ENCODE measurements at regions not wholly inside any gene's neighbourhood (a gene's known extent, or its start where the extent isn't known, plus 50 kb on each side); places are given as distances from the start of the nearest gene placed in this dataset.

DNA sequence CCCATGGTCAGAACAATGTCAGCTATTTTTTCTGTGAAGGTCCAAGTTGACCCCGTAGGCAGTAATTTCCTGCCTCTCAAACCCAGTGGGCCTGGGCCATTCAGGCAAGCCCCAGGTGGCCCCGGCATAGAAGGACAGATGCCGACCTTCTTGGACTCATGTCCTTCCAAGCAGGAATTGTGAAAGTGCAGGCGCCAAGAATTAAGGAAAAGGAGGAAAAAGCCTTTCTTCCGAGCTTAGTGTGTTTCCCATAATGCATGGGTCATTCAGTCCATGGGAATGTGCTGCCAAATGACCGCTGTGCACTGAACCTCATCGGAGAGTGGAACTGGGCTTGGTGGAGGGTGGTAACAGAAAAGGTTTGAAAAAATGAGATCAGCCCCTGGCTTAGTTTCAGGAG, 196.5 kb upstream of the HS3ST1 start:
- H3K27me3 Mint-ChIP-seq, result peaks cover 7% of the 10 kb centered on the region
- no peak overlapping the region for H3K4me3 Mint-ChIP-seq
- H3K4me1 Mint-ChIP-seq, result no peaks in the 10 kb centered on the region
- H3K9me3 Mint-ChIP-seq (ENCODE audit: low read depth), result no peaks in the 10 kb centered on the region
- ChIA-PET CTCF (no interaction called here), POLR2A (no interaction called here)
- no peak for DNase-seq
- ATAC-seq, result no peak
- no peaks in the 10 kb centered on the region for H3K36me3 Mint-ChIP-seq (ENCODE audit: low read depth)
- intact Hi-C loops (cut with DNase I, micrococcal nuclease), result no loop called here
- no peak overlapping the region for H3K27ac Mint-ChIP-seq

DNA sequence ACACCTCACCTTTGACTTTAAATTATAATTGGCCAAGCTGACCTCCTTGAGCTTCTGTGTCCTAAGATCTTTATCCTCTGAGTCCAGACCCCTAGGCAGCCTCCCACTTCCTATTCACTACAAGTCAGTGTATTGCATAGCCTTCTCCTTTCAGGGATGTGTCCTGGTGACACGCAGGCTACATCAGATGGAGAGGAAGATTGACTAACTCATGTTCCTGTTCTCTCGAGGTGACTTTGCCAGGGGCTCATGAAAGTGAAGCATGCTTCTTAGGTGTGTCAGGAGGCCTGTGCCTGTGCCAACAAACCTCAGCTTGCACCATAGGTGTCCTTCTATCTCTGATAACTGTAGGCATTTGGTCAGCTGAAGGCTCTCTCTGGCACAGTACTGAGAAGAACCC, 195.7 kb upstream of the HS3ST1 start:
- Mint-ChIP-seq H3K4me3 (no peak overlapping the region), H3K36me3 (ENCODE audit: low read depth) (no peaks in the 10 kb centered on the region), H3K27ac (no peak overlapping the region), H3K9me3 (ENCODE audit: low read depth) (no peaks in the 10 kb centered on the region), H3K27me3 (peaks cover 4% of the 10 kb centered on the region), H3K4me1 (no peaks in the 10 kb centered on the region)
- intact Hi-C loops (cut with DNase I, micrococcal nuclease), result no loop called here
- POLR2A ChIA-PET, result no interaction called here
- ATAC-seq, result no peak
- no peak for DNase-seq
- CTCF ChIA-PET, result interaction anchor here (0.7 kb wide), 1 partner anchor 160 kb away, joined by 3 read pairs; no protein-coding TSS in a partner anchor

DNA sequence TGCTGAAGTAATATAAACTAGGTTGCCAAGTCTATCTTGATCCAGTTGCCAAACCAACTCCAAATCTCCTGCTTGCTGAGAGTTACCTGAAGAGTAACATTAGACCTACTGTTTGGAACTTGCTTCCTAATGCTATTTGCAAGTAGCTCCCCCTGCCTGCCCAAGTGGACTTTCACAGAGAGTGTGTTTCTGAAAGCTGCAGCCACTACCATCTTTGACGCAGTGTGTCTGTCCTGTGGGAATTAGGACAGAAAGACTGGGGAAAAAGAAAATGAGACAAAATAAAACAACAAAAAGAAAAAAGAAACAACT, 195.0 kb upstream of the HS3ST1 start:
- no peaks in the 10 kb centered on the region for H3K9me3 Mint-ChIP-seq (ENCODE audit: low read depth)
- H3K36me3 Mint-ChIP-seq (ENCODE audit: low read depth), result no peaks in the 10 kb centered on the region
- no peak overlapping the region for H3K4me3 Mint-ChIP-seq
- no peak overlapping the region for H3K27ac Mint-ChIP-seq
- ChIA-PET POLR2A (no interaction called here), CTCF (interaction anchor here (0.6 to 0.7 kb wide), 2 partner anchors 10 to 160 kb away, joined by 3 read pairs; no protein-coding TSS in a partner anchor)
- peaks cover 4% of the 10 kb centered on the region for H3K27me3 Mint-ChIP-seq
- DNase-seq (peak; percentile 15), ATAC-seq (peak; percentile 30)
- intact Hi-C loops (cut with DNase I, micrococcal nuclease), result no loop called here
- H3K4me1 Mint-ChIP-seq, result no peaks in the 10 kb centered on the region

DNA sequence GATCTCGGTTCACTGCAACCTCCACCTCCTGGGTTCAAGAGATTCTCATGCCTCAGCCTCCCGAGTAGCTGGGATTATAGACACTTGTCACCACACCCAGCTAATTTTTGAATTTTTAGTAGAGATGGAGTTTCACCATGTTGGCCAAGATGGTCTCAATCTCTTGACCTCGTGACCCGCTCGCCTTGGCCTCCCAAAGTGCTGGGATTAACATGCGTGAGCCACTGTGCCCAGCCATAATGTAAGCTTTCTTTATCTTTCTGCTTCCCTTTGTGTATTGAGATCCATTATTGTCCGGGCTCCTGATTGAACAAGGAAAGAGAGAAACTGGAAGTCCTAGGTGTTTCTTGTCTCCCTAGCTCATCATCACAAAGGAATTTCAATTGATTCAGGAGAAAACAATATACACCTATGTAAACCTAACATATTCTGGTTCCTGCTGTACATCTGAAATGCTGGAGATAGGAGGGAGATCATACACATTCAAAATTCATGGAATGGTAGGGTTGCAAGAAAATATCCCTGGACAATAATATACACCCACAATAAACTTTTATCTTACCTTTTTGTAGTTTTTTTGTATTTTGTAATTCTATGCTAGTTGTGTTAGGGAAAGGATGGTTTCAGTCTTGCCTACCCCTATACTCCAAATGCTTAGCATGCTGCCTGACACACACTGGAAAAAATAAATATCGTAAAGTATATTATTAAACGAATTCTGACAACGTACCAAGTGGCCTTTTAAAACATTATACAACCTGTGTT, 194.4 kb upstream of the HS3ST1 start:
- ATAC-seq (no peak), DNase-seq (no peak)
- CTCF ChIA-PET, result interaction anchor here (0.6 to 0.7 kb wide), 3 partner anchors 11 to 198 kb away, joined by 3 read pairs; no protein-coding TSS in a partner anchor
- Mint-ChIP-seq H3K4me1 (no peaks in the 10 kb centered on the region), H3K36me3 (ENCODE audit: low read depth) (no peaks in the 10 kb centered on the region), H3K27ac (no peak overlapping the region), H3K4me3 (no peak overlapping the region), H3K27me3 (peaks cover 4% of the 10 kb centered on the region), H3K9me3 (ENCODE audit: low read depth) (no peaks in the 10 kb centered on the region)
- intact Hi-C loops (cut with DNase I, micrococcal nuclease), result no loop called here
- POLR2A ChIA-PET, result no interaction called here

DNA sequence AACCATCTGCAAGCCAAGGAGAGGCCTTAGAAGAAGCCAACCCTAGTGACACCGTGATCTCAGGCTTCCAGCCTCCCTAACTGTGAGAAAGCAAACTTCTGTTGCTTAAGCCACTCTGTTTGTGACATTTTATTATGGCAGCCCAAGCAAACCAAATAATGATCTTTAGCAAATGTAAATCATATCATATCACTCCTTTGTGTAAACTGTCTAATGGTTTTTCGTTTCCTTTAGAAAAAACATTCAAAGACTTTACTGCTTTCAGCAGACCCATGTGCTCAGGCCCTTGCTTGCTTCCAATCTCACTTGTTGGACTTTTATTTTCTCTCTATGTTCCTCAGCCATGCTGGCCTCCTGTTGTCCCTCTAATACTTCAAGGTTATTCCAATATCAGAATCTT, 192.2 kb upstream of the HS3ST1 start:
- DNase-seq (no peak), ATAC-seq (no peak)
- Mint-ChIP-seq H3K36me3 (ENCODE audit: low read depth) (no peaks in the 10 kb centered on the region), H3K27ac (no peak overlapping the region), H3K9me3 (ENCODE audit: low read depth) (no peaks in the 10 kb centered on the region), H3K27me3 (peaks cover 4% of the 10 kb centered on the region), H3K4me1 (no peaks in the 10 kb centered on the region), H3K4me3 (no peak overlapping the region)
- ChIA-PET POLR2A (no interaction called here), CTCF (no interaction called here)
- intact Hi-C loops (cut with DNase I, micrococcal nuclease), result no loop called here

GRCh38 chr4:11618666-11619282, 190.1 kb upstream of the HS3ST1 start:
- Mint-ChIP-seq H3K27ac (no peak overlapping the region), H3K4me3 (no peak overlapping the region), H3K4me1 (no peaks in the 10 kb centered on the region), H3K9me3 (ENCODE audit: low read depth) (no peaks in the 10 kb centered on the region), H3K36me3 (ENCODE audit: low read depth) (no peaks in the 10 kb centered on the region), H3K27me3 (no peaks in the 10 kb centered on the region)
- intact Hi-C loops (cut with DNase I, micrococcal nuclease), result no loop called here
- ATAC-seq, result no peak
- POLR2A ChIA-PET, result no interaction called here
- no peak for DNase-seq
- CTCF ChIA-PET, result no interaction called here

GRCh38 chr4:11616856-11617255, 188.2 kb upstream of the HS3ST1 start:
- Mint-ChIP-seq H3K4me3 (no peak overlapping the region), H3K36me3 (ENCODE audit: low read depth) (no peaks in the 10 kb centered on the region), H3K27me3 (no peaks in the 10 kb centered on the region), H3K4me1 (no peaks in the 10 kb centered on the region), H3K9me3 (ENCODE audit: low read depth) (no peaks in the 10 kb centered on the region), H3K27ac (no peak overlapping the region)
- intact Hi-C loops (cut with DNase I, micrococcal nuclease), result no loop called here
- DNase-seq (no peak), ATAC-seq (no peak)
- CTCF ChIA-PET, result interaction anchor here (1.3 kb wide), 1 partner anchor 16 kb away, joined by 4 read pairs; no protein-coding TSS in a partner anchor
- POLR2A ChIA-PET, result no interaction called here

DNA sequence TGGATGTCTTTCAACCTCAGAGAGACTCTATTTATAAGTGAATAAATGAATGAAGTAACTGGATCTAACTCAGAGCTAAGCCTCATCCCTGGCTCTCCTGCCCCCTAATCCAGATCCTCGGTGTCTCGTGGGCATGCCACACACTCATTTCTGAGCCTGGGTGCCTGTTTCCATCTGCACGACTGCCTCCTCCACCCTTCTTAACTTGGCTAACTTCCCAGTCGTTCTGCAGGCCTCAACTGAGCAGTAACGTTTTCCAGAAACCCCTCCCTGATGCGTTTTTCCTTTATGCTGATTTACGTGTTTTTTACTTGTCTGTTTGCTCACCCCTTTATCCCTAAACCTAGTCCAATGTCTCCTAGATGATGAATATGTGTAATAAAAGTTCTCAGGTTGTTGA, 186.9 kb upstream of the HS3ST1 start:
- Mint-ChIP-seq H3K4me3 (no peak overlapping the region), H3K36me3 (ENCODE audit: low read depth) (no peaks in the 10 kb centered on the region), H3K27me3 (no peaks in the 10 kb centered on the region), H3K4me1 (no peaks in the 10 kb centered on the region), H3K9me3 (ENCODE audit: low read depth) (no peaks in the 10 kb centered on the region), H3K27ac (no peak overlapping the region)
- CTCF ChIA-PET, result interaction anchor here (0.6 kb wide), 1 partner anchor 288 kb away, joined by 3 read pairs; no protein-coding TSS in a partner anchor
- DNase-seq (no peak), ATAC-seq (no peak)
- intact Hi-C loops (cut with DNase I, micrococcal nuclease), result no loop called here
- POLR2A ChIA-PET, result no interaction called here

GRCh38 chr4:11614426-11614825, 185.7 kb upstream of the HS3ST1 start:
- ChIA-PET CTCF (no interaction called here), POLR2A (no interaction called here)
- Mint-ChIP-seq H3K4me1 (no peaks in the 10 kb centered on the region), H3K27ac (no peak overlapping the region), H3K4me3 (no peak overlapping the region), H3K27me3 (no peaks in the 10 kb centered on the region), H3K36me3 (ENCODE audit: low read depth) (no peaks in the 10 kb centered on the region), H3K9me3 (ENCODE audit: low read depth) (no peaks in the 10 kb centered on the region)
- no peak for DNase-seq
- intact Hi-C loops (cut with DNase I, micrococcal nuclease), result no loop called here
- no peak for ATAC-seq

- no peak for DNase-seq
- no peak for ATAC-seq
- no peaks in the 10 kb centered on the region for H3K4me1 Mint-ChIP-seq
- intact Hi-C loops (cut with DNase I, micrococcal nuclease), result no loop called here
- H3K27ac Mint-ChIP-seq, result no peak overlapping the region
- H3K4me3 Mint-ChIP-seq, result no peak overlapping the region
- no peaks in the 10 kb centered on the region for H3K36me3 Mint-ChIP-seq (ENCODE audit: low read depth)
- no peaks in the 10 kb centered on the region for H3K9me3 Mint-ChIP-seq (ENCODE audit: low read depth)
- H3K27me3 Mint-ChIP-seq, result no peaks in the 10 kb centered on the region
- CTCF ChIA-PET, result no interaction called here
- POLR2A ChIA-PET, result no interaction called here
These were observed 183.2 kb upstream of the HS3ST1 start for GRCh38 chr4:11611868-11612267.

DNA sequence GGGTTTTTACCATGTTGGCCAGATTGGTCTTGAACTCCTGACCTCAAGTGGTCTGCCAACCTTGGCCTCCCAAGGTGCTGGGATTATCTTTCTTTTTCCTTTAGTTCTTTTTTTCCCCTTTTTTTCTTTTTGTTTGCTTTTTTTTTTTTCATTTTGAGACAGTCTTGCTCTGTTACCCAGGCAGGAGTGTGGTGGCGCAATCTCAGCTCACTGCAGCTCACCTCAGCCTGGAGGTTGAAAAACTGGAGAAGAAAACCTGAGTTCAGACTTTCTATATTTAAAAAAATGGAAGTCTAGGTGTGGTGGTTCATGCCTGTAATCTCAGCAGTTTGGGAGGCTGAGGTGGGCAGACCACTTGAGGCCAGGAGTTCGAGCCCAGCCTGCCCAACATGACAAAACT, 181.1 kb upstream of the HS3ST1 start:
- Mint-ChIP-seq H3K27me3 (no peaks in the 10 kb centered on the region), H3K4me1 (no peaks in the 10 kb centered on the region), H3K27ac (no peak overlapping the region), H3K36me3 (ENCODE audit: low read depth) (no peaks in the 10 kb centered on the region), H3K4me3 (no peak overlapping the region), H3K9me3 (ENCODE audit: low read depth) (no peaks in the 10 kb centered on the region)
- ChIA-PET CTCF (no interaction called here), POLR2A (no interaction called here)
- intact Hi-C loops (cut with DNase I, micrococcal nuclease), result no loop called here
- no peak for DNase-seq
- ATAC-seq, result no peak

DNA sequence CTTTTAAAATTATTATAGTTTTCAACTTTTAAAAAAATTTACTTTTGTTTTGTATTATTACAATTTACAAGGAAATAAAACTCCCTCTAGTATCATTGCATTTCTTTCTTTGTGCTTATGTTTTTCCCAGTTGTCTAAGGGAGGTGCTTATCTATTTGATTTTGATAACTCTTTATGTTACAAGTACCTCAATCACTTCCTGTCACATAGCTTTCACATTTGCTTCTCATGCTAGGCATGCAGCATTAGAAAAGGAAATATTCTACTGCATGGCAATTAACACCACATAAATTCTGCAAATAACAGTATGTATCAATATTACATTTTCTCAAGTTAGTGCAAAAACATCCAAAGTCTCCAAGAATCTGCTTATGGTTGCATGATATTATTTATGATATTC, 180.3 kb upstream of the HS3ST1 start:
- ATAC-seq (no peak), DNase-seq (no peak)
- H3K36me3 Mint-ChIP-seq (ENCODE audit: low read depth), result no peaks in the 10 kb centered on the region
- no peaks in the 10 kb centered on the region for H3K4me1 Mint-ChIP-seq
- ChIA-PET POLR2A (no interaction called here), CTCF (no interaction called here)
- no peak overlapping the region for H3K4me3 Mint-ChIP-seq
- intact Hi-C loops (cut with DNase I, micrococcal nuclease), result no loop called here
- H3K27me3 Mint-ChIP-seq, result no peaks in the 10 kb centered on the region
- no peaks in the 10 kb centered on the region for H3K9me3 Mint-ChIP-seq (ENCODE audit: low read depth)
- no peak overlapping the region for H3K27ac Mint-ChIP-seq

Data from activated CD4-positive, alpha-beta T cell treated with anti-CD3 and anti-CD28 coated beads for 36 hours (primary cell).